Activated naive CD4-positive, alpha-beta T cell treated with anti-CD3 and anti-CD28 coated beads, Interleukin-2, amount 10 ng/mL, durations not matched to agents 7 days and 5 days (primary cell): ENCODE measurements at regions not wholly inside any gene's neighbourhood (a gene's known extent, or its start where the extent isn't known, plus 50 kb on each side); places are given as distances from the start of the nearest gene placed in this dataset.
"Not testable (repeated sequence)": the region's sequence is repeated elsewhere in the genome, so short reads cannot be mapped to it uniquely, and the experiment has no call there.

Source experiments
- CTCF ChIA-PET: fragments of 350-600 bp; sonication (Branson Sonifier 250); formaldehyde crosslinking; loops from one replicate; lab custom pipeline; 2021; ENCODE audit warnings: antibody characterized with exemption; lab: Charles Lee
- DNase-seq: peaks from one replicate; pipeline ENCODE4 v3.0.0-alpha.2; 2020
- H3K27ac Mint-ChIP-seq: one replicate; pipeline ENCODE4 v1.8.0; 2021; ENCODE audit warnings: mild to moderate bottlenecking, moderate library complexity, mixed read lengths
- H3K27me3 Mint-ChIP-seq: one replicate; pipeline ENCODE4 v1.8.0; 2021; ENCODE audit warnings: mild to moderate bottlenecking, mixed read lengths
- H3K36me3 Mint-ChIP-seq: one replicate; pipeline ENCODE4 v1.8.0; 2021; ENCODE audit warnings: mixed read lengths
- H3K4me1 Mint-ChIP-seq: one replicate; pipeline ENCODE4 v1.8.0; 2021; ENCODE audit warnings: mixed read lengths
- H3K4me3 Mint-ChIP-seq: one replicate; pipeline ENCODE4 v1.8.0; 2021; ENCODE audit warnings: mild to moderate bottlenecking, moderate library complexity, mixed read lengths
- H3K9me3 Mint-ChIP-seq: one replicate; pipeline ENCODE4 v1.8.0; 2021; ENCODE audit warnings: mixed read lengths

- CTCF ChIA-PET, result interaction anchor here (0.9 kb wide), 1 partner anchor 11 kb away, joined by 3 read pairs; no protein-coding TSS in a partner anchor
- Mint-ChIP-seq H3K27ac (no peak overlapping the region), H3K9me3 (no peaks in the 10 kb centered on the region)
Measured at GRCh38 chr5:142408981-142409481, 84.2 kb upstream of the SPRY4 start.

GRCh38 chr5:142408536-142408935 lies 83.7 kb upstream of the SPRY4 start:
- CTCF ChIA-PET, result interaction anchor here (0.9 kb wide), 1 partner anchor 11 kb away, joined by 3 read pairs; no protein-coding TSS in a partner anchor
- DNase-seq, result no peak
- H3K36me3 Mint-ChIP-seq, result no peaks in the 10 kb centered on the region
- no peaks in the 10 kb centered on the region for H3K4me1 Mint-ChIP-seq
- no peak overlapping the region for H3K4me3 Mint-ChIP-seq
- H3K27ac Mint-ChIP-seq, result no peak overlapping the region
- H3K27me3 Mint-ChIP-seq, result peaks cover 41% of the 10 kb centered on the region
- no peaks in the 10 kb centered on the region for H3K9me3 Mint-ChIP-seq

More at GRCh38 chr5:142408981-142409481, 84.2 kb upstream of the SPRY4 start:
- H3K4me3 Mint-ChIP-seq, result no peak overlapping the region
- H3K27me3 Mint-ChIP-seq, result peaks cover 36% of the 10 kb centered on the region
- H3K4me1 Mint-ChIP-seq, result no peaks in the 10 kb centered on the region
- H3K36me3 Mint-ChIP-seq, result no peaks in the 10 kb centered on the region
- no peak for DNase-seq

GRCh38 chr5:142405814-142406395 lies 81.1 kb upstream of the SPRY4 start:
- CTCF ChIA-PET, result interaction anchor here (1.3 kb wide), 1 partner anchor 9 kb away, joined by 3 read pairs; no protein-coding TSS in a partner anchor
- Mint-ChIP-seq H3K4me3 (no peak overlapping the region), H3K27me3 (peaks cover 33% of the 10 kb centered on the region), H3K4me1 (no peaks in the 10 kb centered on the region), H3K36me3 (no peaks in the 10 kb centered on the region), H3K27ac (no peak overlapping the region), H3K9me3 (no peaks in the 10 kb centered on the region)
- no peak for DNase-seq

- no peaks in the 10 kb centered on the region for H3K9me3 Mint-ChIP-seq
- no peak overlapping the region for H3K4me3 Mint-ChIP-seq
- H3K27me3 Mint-ChIP-seq, result peaks cover 39% of the 10 kb centered on the region
- CTCF ChIA-PET, result no interaction called here
- no peak for DNase-seq
- H3K27ac Mint-ChIP-seq, result no peak overlapping the region
- H3K4me1 Mint-ChIP-seq, result no peaks in the 10 kb centered on the region
- H3K36me3 Mint-ChIP-seq, result no peaks in the 10 kb centered on the region
Measured at GRCh38 chr5:142405023-142405422, 80.2 kb upstream of the SPRY4 start.

GRCh38 chr5:142404046-142404477 lies 79.2 kb upstream of the SPRY4 start:
- Mint-ChIP-seq H3K36me3 (no peaks in the 10 kb centered on the region), H3K27ac (no peak overlapping the region), H3K9me3 (no peaks in the 10 kb centered on the region), H3K4me3 (no peak overlapping the region), H3K27me3 (peaks cover 39% of the 10 kb centered on the region), H3K4me1 (no peaks in the 10 kb centered on the region)
- DNase-seq, result no peak
- CTCF ChIA-PET, result no interaction called here

- CTCF ChIA-PET, result no interaction called here
- Mint-ChIP-seq H3K4me3 (no peak overlapping the region), H3K27me3 (peaks cover 35% of the 10 kb centered on the region), H3K27ac (no peak overlapping the region), H3K36me3 (no peaks in the 10 kb centered on the region), H3K4me1 (no peaks in the 10 kb centered on the region), H3K9me3 (no peaks in the 10 kb centered on the region)
- DNase-seq, result no peak
Measured at GRCh38 chr5:142403583-142403982, 78.8 kb upstream of the SPRY4 start.

- Mint-ChIP-seq H3K27ac (no peak overlapping the region), H3K4me1 (no peaks in the 10 kb centered on the region), H3K4me3 (no peak overlapping the region), H3K9me3 (no peaks in the 10 kb centered on the region), H3K27me3 (peaks cover 35% of the 10 kb centered on the region), H3K36me3 (no peaks in the 10 kb centered on the region)
- CTCF ChIA-PET, result no interaction called here
- no peak for DNase-seq
Measured at GRCh38 chr5:142402752-142403318, 78.0 kb upstream of the SPRY4 start.

GRCh38 chr5:142400415-142400814 lies 75.6 kb upstream of the SPRY4 start:
- DNase-seq, result no peak
- Mint-ChIP-seq H3K27ac (no peak overlapping the region), H3K9me3 (peaks cover 17% of the 10 kb centered on the region), H3K36me3 (no peaks in the 10 kb centered on the region), H3K4me1 (no peaks in the 10 kb centered on the region), H3K4me3 (no peak overlapping the region), H3K27me3 (peaks cover 33% of the 10 kb centered on the region)
- CTCF ChIA-PET, result interaction anchor here (1.5 kb wide), 1 partner anchor 22 kb away, joined by 3 read pairs; no protein-coding TSS in a partner anchor

GRCh38 chr5:142399891-142400290 lies 75.1 kb upstream of the SPRY4 start:
- Mint-ChIP-seq H3K27me3 (peaks cover 33% of the 10 kb centered on the region), H3K9me3 (peaks cover 20% of the 10 kb centered on the region), H3K4me3 (no peak overlapping the region), H3K36me3 (no peaks in the 10 kb centered on the region), H3K27ac (no peak overlapping the region), H3K4me1 (no peaks in the 10 kb centered on the region)
- CTCF ChIA-PET, result interaction anchor here (1.5 kb wide), 1 partner anchor 23 kb away, joined by 3 read pairs; no protein-coding TSS in a partner anchor
- no peak for DNase-seq

GRCh38 chr5:142398730-142399055 lies 73.9 kb upstream of the SPRY4 start:
- Mint-ChIP-seq H3K36me3 (no peaks in the 10 kb centered on the region), H3K4me3 (no peak overlapping the region), H3K27me3 (peaks cover 22% of the 10 kb centered on the region), H3K27ac (no peak overlapping the region), H3K4me1 (no peaks in the 10 kb centered on the region), H3K9me3 (peaks cover 20% of the 10 kb centered on the region)
- no peak for DNase-seq
- CTCF ChIA-PET, result interaction anchor here (0.6 kb wide), 1 partner anchor 227 kb away, joined by 3 read pairs; no protein-coding TSS in a partner anchor

- H3K4me3 Mint-ChIP-seq, H3K36me3 Mint-ChIP-seq, DNase-seq, H3K27ac Mint-ChIP-seq, H3K4me1 Mint-ChIP-seq: not testable (repeated sequence)
- peaks cover 21% of the 10 kb centered on the region for H3K27me3 Mint-ChIP-seq
- CTCF ChIA-PET, result interaction anchor here (0.6 to 0.7 kb wide), 2 partner anchors 10 to 227 kb away, joined by 3 read pairs; no protein-coding TSS in a partner anchor
- H3K9me3 Mint-ChIP-seq, result peaks cover 20% of the 10 kb centered on the region
Measured at GRCh38 chr5:142398011-142398729, 73.3 kb upstream of the SPRY4 start.

- Mint-ChIP-seq H3K4me1 (no peaks in the 10 kb centered on the region), H3K36me3 (no peaks in the 10 kb centered on the region), H3K9me3 (peaks cover 20% of the 10 kb centered on the region), H3K4me3 (no peak overlapping the region), H3K27ac (no peak overlapping the region), H3K27me3 (peaks cover 16% of the 10 kb centered on the region)
- DNase-seq, result no peak
- CTCF ChIA-PET, result no interaction called here
Measured at GRCh38 chr5:142397178-142397577, 72.4 kb upstream of the SPRY4 start.

GRCh38 chr5:142396436-142397038 lies 71.7 kb upstream of the SPRY4 start:
- no peaks in the 10 kb centered on the region for H3K36me3 Mint-ChIP-seq
- CTCF ChIA-PET, result no interaction called here
- no peak overlapping the region for H3K27ac Mint-ChIP-seq
- H3K4me3 Mint-ChIP-seq, result no peak overlapping the region
- DNase-seq, result no peak
- no peaks in the 10 kb centered on the region for H3K4me1 Mint-ChIP-seq
- peaks cover 20% of the 10 kb centered on the region for H3K9me3 Mint-ChIP-seq
- peaks cover 17% of the 10 kb centered on the region for H3K27me3 Mint-ChIP-seq

- H3K4me3 Mint-ChIP-seq, result no peak overlapping the region
- no peaks in the 10 kb centered on the region for H3K36me3 Mint-ChIP-seq
- H3K9me3 Mint-ChIP-seq, result peaks cover 20% of the 10 kb centered on the region
- peaks cover 21% of the 10 kb centered on the region for H3K27me3 Mint-ChIP-seq
- CTCF ChIA-PET, result interaction anchor here (0.6 kb wide), 1 partner anchor 16 kb away, joined by 3 read pairs; no protein-coding TSS in a partner anchor
- H3K27ac Mint-ChIP-seq, result no peak overlapping the region
- no peak for DNase-seq
- no peaks in the 10 kb centered on the region for H3K4me1 Mint-ChIP-seq
Measured at GRCh38 chr5:142395334-142395733, 70.5 kb upstream of the SPRY4 start.
